ENCODE measurements at regions not wholly inside any gene's neighbourhood (a gene's known extent, or its start where the extent isn't known, plus 50 kb on each side); places are given as distances from the start of the nearest gene placed in this dataset.

DNA sequence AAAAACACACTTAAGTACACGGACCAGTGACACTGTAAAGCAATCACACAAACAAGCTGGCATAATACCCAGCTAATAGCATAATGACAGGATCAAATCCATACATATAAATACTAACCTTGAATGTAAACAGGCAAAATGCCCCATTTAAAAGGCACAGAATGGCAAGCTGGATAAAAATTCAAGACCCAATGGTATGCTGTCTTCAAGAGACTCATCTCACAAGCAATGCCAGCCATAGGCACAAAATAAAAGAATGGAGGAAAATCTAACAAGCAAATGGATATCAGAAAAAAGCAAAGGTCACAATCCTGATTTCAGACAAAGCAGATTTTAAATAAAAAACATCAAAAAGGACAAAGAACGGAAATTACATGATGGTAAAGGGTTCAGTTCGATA lies 79.1 kb upstream of the PTGFR start:
- H3K9me3 Mint-ChIP-seq = peaks cover 2 to 25% (median 17%) of the 10 kb centered on the region in 7 donors
- TF ChIP-seq CTCF (IDR thresholded peaks at IDR 0.05) = no peak
- WGBS (ENCODE audit: insufficient coverage) = no CpG with 5 or more reads among the region's 3 CpGs

DNA sequence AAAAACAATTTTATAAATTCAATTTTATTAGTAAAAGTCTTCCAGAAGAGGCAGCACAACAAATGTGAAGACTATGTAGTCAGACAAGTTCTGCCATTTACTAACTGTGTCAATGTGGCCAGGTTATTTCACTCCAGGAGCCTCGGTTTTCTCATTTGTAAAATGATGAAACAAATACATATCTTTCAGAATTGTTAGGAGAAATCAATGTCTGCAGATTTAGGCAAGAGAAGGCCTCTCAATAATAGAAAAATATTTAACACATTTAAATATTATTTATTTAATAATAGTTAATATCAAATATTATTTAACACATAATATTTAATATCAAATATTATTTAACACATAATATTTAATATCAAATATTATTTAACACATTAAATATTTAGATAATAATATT lies 75.6 kb upstream of the PTGFR start:
- H3K9ac ChIP-seq (ENCODE audit: insufficient read depth, low read length, poor library complexity, severe bottlenecking) = no peak overlapping the region
- H3K36me3 ChIP-seq (replicated peaks in 1 of 2; ENCODE audit: control insufficient read depth in 1 of 2, insufficient read depth in 2 of 2, low read length in 2 of 2) = no peaks in the 10 kb centered on the region
- no peak for TF ChIP-seq CTCF (IDR thresholded peaks at IDR 0.05)
- H3K9me3 ChIP-seq (replicated peaks in 1 of 2; ENCODE audit: control insufficient read depth in 1 of 2, insufficient read depth in 1 of 2, low read length in 2 of 2) = peaks cover 7 to 18% of the 10 kb centered on the region in 2 donors
- H3K27me3 ChIP-seq (ENCODE audit: control insufficient read depth in 2 of 2, insufficient read depth in 2 of 2, low read length in 2 of 2) = no peaks in the 10 kb centered on the region
- no peaks in the 10 kb centered on the region for H3K4me1 Mint-ChIP-seq
- no peak for DNase-seq
- H2AFZ ChIP-seq (ENCODE audit: insufficient read depth, low read depth, low read length, poor library complexity, severe bottlenecking) = no peak overlapping the region
- H3K9me3 Mint-ChIP-seq = peaks cover 2 to 16% (median 9%) of the 10 kb centered on the region in 7 donors
- no CpG with 5 or more reads among the region's 1 CpG for WGBS (ENCODE audit: insufficient coverage)
- no peaks in the 10 kb centered on the region for H3K36me3 Mint-ChIP-seq
- H3K4me3 ChIP-seq (replicated peaks in 1 of 3; ENCODE audit: low read depth in 2 of 3, low read length in 3 of 3) = no peak overlapping the region
- H3K27ac Mint-ChIP-seq = no peak overlapping the region
- no peak overlapping the region for H3K27ac ChIP-seq (ENCODE audit: low read depth in 1 of 2, low read length in 2 of 2)
- H3K4me3 Mint-ChIP-seq = no peak overlapping the region
- intact Hi-C loops (cut with micrococcal nuclease) = no loop called here
- no peaks in the 10 kb centered on the region for H4K20me1 ChIP-seq (ENCODE audit: insufficient read depth, low read length)
- H3K79me2 ChIP-seq (ENCODE audit: insufficient read depth, low read length) = no peaks in the 10 kb centered on the region
- no peaks in the 10 kb centered on the region for H3K27me3 Mint-ChIP-seq (ENCODE audit: low read depth in 3 of 3)
- H3K4me2 ChIP-seq (replicated peaks; ENCODE audit: extremely low read depth, low read length, poor library complexity, severe bottlenecking) = no peak overlapping the region
- no peaks in the 10 kb centered on the region for H3K4me1 ChIP-seq (ENCODE audit: control insufficient read depth in 1 of 2, insufficient read depth in 2 of 2, low read length in 2 of 2)

More for the DNA sequence above, 79.1 kb upstream of the PTGFR start:
- Histone ChIP-seq H3K27ac (ENCODE audit: low read depth in 1 of 2, low read length in 2 of 2) (no peak overlapping the region), H3K9me3 (replicated peaks in 1 of 2; ENCODE audit: control insufficient read depth in 1 of 2, insufficient read depth in 1 of 2, low read length in 2 of 2) (peaks cover 21 to 22% of the 10 kb centered on the region in 2 donors), H3K4me2 (replicated peaks; ENCODE audit: extremely low read depth, low read length, poor library complexity, severe bottlenecking) (no peak overlapping the region), H4K20me1 (ENCODE audit: insufficient read depth, low read length) (no peaks in the 10 kb centered on the region), H2AFZ (ENCODE audit: insufficient read depth, low read depth, low read length, poor library complexity, severe bottlenecking) (no peak overlapping the region), H3K4me3 (replicated peaks in 1 of 3; ENCODE audit: low read depth in 2 of 3, low read length in 3 of 3) (no peak overlapping the region), H3K36me3 (replicated peaks in 1 of 2; ENCODE audit: control insufficient read depth in 1 of 2, insufficient read depth in 2 of 2, low read length in 2 of 2) (no peaks in the 10 kb centered on the region), H3K27me3 (ENCODE audit: control insufficient read depth in 2 of 2, insufficient read depth in 2 of 2, low read length in 2 of 2) (no peaks in the 10 kb centered on the region), H3K79me2 (ENCODE audit: insufficient read depth, low read length) (no peaks in the 10 kb centered on the region), H3K4me1 (ENCODE audit: control insufficient read depth in 1 of 2, insufficient read depth in 2 of 2, low read length in 2 of 2) (no peaks in the 10 kb centered on the region), H3K9ac (ENCODE audit: insufficient read depth, low read length, poor library complexity, severe bottlenecking) (no peak overlapping the region)
- Mint-ChIP-seq H3K4me1 (no peaks in the 10 kb centered on the region), H3K27ac (no peak overlapping the region), H3K4me3 (no peak overlapping the region), H3K36me3 (no peaks in the 10 kb centered on the region), H3K27me3 (ENCODE audit: low read depth in 3 of 3) (peaks cover 0 to under 1% (median 0%) of the 10 kb centered on the region in 3 donors)
- DNase-seq = no peak
- intact Hi-C loops (cut with micrococcal nuclease) = no loop called here

Measured in CD14-positive monocyte (primary cell).